HepG2 (cell line): ENCODE measurements at regions not wholly inside any gene's neighbourhood (a gene's known extent, or its start where the extent isn't known, plus 50 kb on each side); places are given as distances from the start of the nearest gene placed in this dataset.

ENCODE experiments used
- ATAC-seq: fragments of 200-7000 bp; cut with Tn5 transposase; 3 replicates; pipeline ENCODE4 v1.9.1; 2020; ENCODE audit warnings: mild to moderate bottlenecking, moderate library complexity
- BruUV-seq: library from RNA; stranded (reverse); fragments of 400-500 nt; replicated peaks from 2 replicates; lab custom pipeline; 2021; lab: Mats Ljungman, UMichigan
- CTCF ChIA-PET: fragments of 300-600 bp; formaldehyde crosslinking; extraction: SDS; loops from one replicate; lab custom pipeline; 2021; ENCODE audit warnings: low total read pairs, inconsistent platforms, low intra/inter-chr PET ratio; lab: Yijun Ruan, JAX
- POLR2A ChIA-PET: fragments of 350-600 bp; sonication (Branson Sonifier 250); formaldehyde crosslinking; loops from one replicate; lab custom pipeline; 2020; ENCODE audit warnings: antibody characterized with exemption, inconsistent platforms; lab: Yijun Ruan, JAX
- DNase-seq: peaks from one replicate; pipeline ENCODE4 v3.0.0-alpha.2; 2015; ENCODE audit warnings: low spot score
- FAIRE-seq: peaks from 3 replicates; lab custom pipeline; 2011; peaks lifted over from hg19 to GRCh38; lab: Jason Lieb, UNC
- H2AFZ ChIP-seq: one replicate; pipeline ENCODE4 v1.6.1; 2011; ENCODE audit warnings: low read length, inconsistent platforms
- H3K27ac ChIP-seq: fragments of 300-600 bp; 3 replicates; pipeline ENCODE4 v1.8.0; 2011; ENCODE audit warnings: mixed run types, mild to moderate bottlenecking, mixed read lengths, low read length, inconsistent platforms; ENCODE audit not compliant: insufficient read depth; ENCODE audit errors: extremely low read length
- H3K27me3 ChIP-seq, 2 experiments: fragments of 200-600 bp in 1 of 2; 2 replicates in 1 of 2; 3 replicates in 1 of 2; pipeline versions ENCODE4 v1.6.0 to v1.8.0; 2011; ENCODE audit warnings: low read length in 2 of 2, mild to moderate bottlenecking in 2 of 2, moderate library complexity in 2 of 2, inconsistent platforms in 1 of 2; ENCODE audit not compliant: insufficient read depth in 2 of 2, control insufficient read depth in 1 of 2
- H3K36me3 ChIP-seq, 2 experiments: fragments of 200-600 bp in 1 of 2; replicated peaks in 1 of 2; 2 replicates in 1 of 2; 3 replicates in 1 of 2; pipeline versions ENCODE4 v1.5.1 to v1.8.0; 2011; ENCODE audit warnings: low read length in 2 of 2, inconsistent platforms in 1 of 2; ENCODE audit not compliant: insufficient read depth in 2 of 2, control insufficient read depth in 1 of 2
- H3K4me1 ChIP-seq: 2 replicates; pipeline ENCODE4 v1.5.1; 2012; ENCODE audit warnings: low read length, inconsistent platforms; ENCODE audit not compliant: insufficient read depth
- H3K4me2 ChIP-seq: 2 replicates; pipeline ENCODE4 v1.6.0; 2011; ENCODE audit warnings: low read depth, low read length, inconsistent platforms
- H3K4me3 ChIP-seq, 3 experiments: fragments of 200-600 bp in 1 of 3; sonication (generic), shearing (Covaris generic) in 1 of 3; replicated peaks in 1 of 3; 2 replicates each; pipeline ENCODE4 v1.5.1; 2011 to 2016; ENCODE audit warnings: low read length in 3 of 3, inconsistent platforms in 2 of 3, low read depth in 2 of 3, mild to moderate bottlenecking in 2 of 3, control low read depth in 1 of 3, mixed read lengths in 1 of 3; ENCODE audit not compliant: insufficient read depth in 1 of 3
- H3K79me2 ChIP-seq: one replicate; pipeline ENCODE4 v1.6.1; 2011; ENCODE audit warnings: low read length, inconsistent platforms; ENCODE audit not compliant: insufficient read depth
- H3K9ac ChIP-seq: 2 replicates; pipeline ENCODE4 v1.6.0; 2011; ENCODE audit warnings: mild to moderate bottlenecking, low read depth, low read length, inconsistent platforms; ENCODE audit not compliant: insufficient read depth
- H3K9me3 ChIP-seq: 2 replicates; pipeline ENCODE4 v1.5.1; 2012; ENCODE audit warnings: mild to moderate bottlenecking, low read length
- H4K20me1 ChIP-seq: 2 replicates; pipeline ENCODE4 v1.6.0; 2011; ENCODE audit warnings: inconsistent platforms, mild to moderate bottlenecking, low read length, moderate library complexity; ENCODE audit not compliant: insufficient read depth
- ATF5 ChIP-seq: sonication (generic); formaldehyde crosslinking; IDR thresholded peaks from 2 replicates; pipeline ENCODE4 v1.4.0; 2020; ENCODE audit warnings: mild to moderate bottlenecking, low read depth, missing genetic modification reagents
- BRD4 ChIP-seq: sonication (generic); formaldehyde crosslinking; IDR thresholded peaks from 2 replicates; pipeline ENCODE4 v1.4.0; 2020; ENCODE audit warnings: missing genetic modification reagents
- CERS6 ChIP-seq: sonication (generic); formaldehyde crosslinking; IDR thresholded peaks from 2 replicates; pipeline ENCODE4 v1.5.0; 2020; ENCODE audit warnings: missing genetic modification reagents
- FOXA3 ChIP-seq: IDR thresholded peaks from 2 replicates; pipeline ENCODE4 v1.6.1; 2016; ENCODE audit warnings: missing genetic modification reagents, missing compliant biosample characterization
- HBP1 ChIP-seq: IDR thresholded peaks from 2 replicates; pipeline ENCODE4 v1.6.1; 2016; ENCODE audit warnings: low read depth, control low read depth
- NCOA5 ChIP-seq: sonication (generic); formaldehyde crosslinking; IDR thresholded peaks from 2 replicates; pipeline ENCODE4 v1.4.0; 2020; ENCODE audit warnings: missing genetic modification reagents
- NR3C1 ChIP-seq: sonication (generic); formaldehyde crosslinking; IDR thresholded peaks from 2 replicates; pipeline ENCODE4 v1.4.0; 2020; ENCODE audit warnings: missing genetic modification reagents
- PRDM10 ChIP-seq: sonication (generic); formaldehyde crosslinking; IDR thresholded peaks from 2 replicates; pipeline ENCODE4 v1.4.0; 2020; ENCODE audit warnings: low read depth, missing genetic modification reagents
- WGBS: methylation state at CpG from one replicate; pipeline ENCODE4 v1.1.6; 2017; ENCODE audit warnings: low lambda C conversion rate; 5-methylcytosine and 5-hydroxymethylcytosine counted together
- in situ Hi-C: cut with HindIII; loops from 2 replicates; pipeline ENCODE4 v1.10.0; 2017; ENCODE audit warnings: low pct_unique_long_range_greater_than_20kb; ENCODE audit not compliant: extremely low pct_ligation_motif_present
- intact Hi-C: fragments of 100-400 bp; cut with micrococcal nuclease; formaldehyde crosslinking; loops from one replicate; pipeline ENCODE4 v1.10.0; 2022; ENCODE audit not compliant: unreplicated experiment

- peaks cover 65% of the 10 kb centered on the region for H3K9me3 ChIP-seq
- no peak for ATAC-seq
- H3K4me2 ChIP-seq = no peak overlapping the region
- intact Hi-C loops = no loop called here
- no peaks in the 10 kb centered on the region for H3K36me3 ChIP-seq
- DNase-seq = no peak
- H3K9ac ChIP-seq = no peak overlapping the region
- H3K27me3 ChIP-seq = no peaks in the 10 kb centered on the region
- in situ Hi-C loops = no loop called here
- H3K27ac ChIP-seq = no peak overlapping the region
- H3K79me2 ChIP-seq = no peaks in the 10 kb centered on the region
- no peaks in the 10 kb centered on the region for H3K4me1 ChIP-seq
- no peak overlapping the region for H3K4me3 ChIP-seq
- no peak overlapping the region for H2AFZ ChIP-seq
- FAIRE-seq = no peak
- TF ChIP-seq CERS6 = no peak
- no peak for TF ChIP-seq ATF5 (CRISPR knock-in tag)
- TF ChIP-seq BRD4 (CRISPR knock-in tag) = no peak
- BruUV-seq = no TSS peak
- WGBS = 8% methylated on average over 1 of the region's 1 CpG
- ChIA-PET POLR2A (no interaction called here), CTCF (no interaction called here)
- H4K20me1 ChIP-seq = no peaks in the 10 kb centered on the region
Observed at GRCh38 chr18:43869451-43870008, 592.2 kb upstream of the SYT4 start.

- peaks cover 60% of the 10 kb centered on the region for H3K9me3 ChIP-seq
- in situ Hi-C loops = no loop called here
- no peak overlapping the region for H2AFZ ChIP-seq
- H3K4me1 ChIP-seq = no peaks in the 10 kb centered on the region
- CTCF ChIA-PET = no interaction called here
- H3K27ac ChIP-seq = no peak overlapping the region
- 0% methylated on average over 1 of the region's 1 CpG for WGBS
- no peaks in the 10 kb centered on the region for H3K79me2 ChIP-seq
- ATAC-seq (no peak), DNase-seq (no peak), FAIRE-seq (no peak)
- no peak overlapping the region for H3K4me2 ChIP-seq
- H3K4me3 ChIP-seq = no peak overlapping the region
- H3K9ac ChIP-seq = no peak overlapping the region
- intact Hi-C loops = no loop called here
- H3K36me3 ChIP-seq = no peaks in the 10 kb centered on the region
- POLR2A ChIA-PET = no interaction called here
- BruUV-seq = no TSS peak
- H4K20me1 ChIP-seq = no peaks in the 10 kb centered on the region
- no peaks in the 10 kb centered on the region for H3K27me3 ChIP-seq
- TF ChIP-seq NCOA5 = no peak
- no peak for TF ChIP-seq NR3C1
- TF ChIP-seq PRDM10 (CRISPR knock-in tag) = no peak
- TF ChIP-seq FOXA3 (CRISPR knock-in tag) = no peak
- no peak for TF ChIP-seq HBP1 (CRISPR knock-in tag)
Observed at GRCh38 chr18:43870626-43871025, 593.3 kb upstream of the SYT4 start.
